Thyroid gland (tissue), 4 donors: ENCODE measurements at regions not wholly inside any gene's neighbourhood (a gene's known extent, or its start where the extent isn't known, plus 50 kb on each side); places are given as distances from the start of the nearest gene placed in this dataset.

Experiments
- CTCF ChIP-seq, 6 experiments: fragments of 200-600 bp in 3 of 6; fragments of 450-650 bp in 3 of 6; sonication (generic) in 3 of 6; IDR thresholded peaks; one replicate each; pipeline ENCODE4 v1.5.1; 2016 to 2019; ENCODE audit warnings: antibody characterized with exemption in 6 of 6, mild to moderate bottlenecking in 2 of 6, inconsistent platforms in 1 of 6, moderate library complexity in 1 of 6
- POLR2A ChIP-seq, 2 donors: fragments of 450-650 bp; IDR thresholded peaks; one replicate each; pipeline ENCODE4 v1.6.1; 2017; ENCODE audit warnings: antibody characterized with exemption in 2 of 2, mild to moderate bottlenecking in 2 of 2, moderate library complexity in 1 of 2

DNA sequence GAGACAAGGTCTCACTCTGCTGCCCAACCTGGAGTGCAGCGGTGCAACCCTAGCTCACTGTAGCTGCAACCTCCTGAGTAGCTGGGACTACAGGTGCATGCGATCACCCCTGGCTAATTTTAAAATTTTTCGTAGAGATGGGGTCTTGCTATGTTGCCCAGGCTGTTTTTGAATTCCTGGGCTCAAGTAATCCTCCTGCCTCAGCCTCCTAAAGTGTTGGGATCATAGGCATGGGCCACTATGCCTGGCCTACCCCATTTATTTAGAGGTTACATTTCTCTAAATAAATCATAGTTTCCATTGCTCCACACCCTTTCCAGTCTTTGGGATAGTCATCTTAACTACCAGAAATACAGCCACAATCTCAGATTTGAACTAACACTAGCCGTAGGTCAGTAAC, 134.7 kb upstream of the CITED2 start:
- TF ChIP-seq CTCF (IDR thresholded peaks at IDR 0.05) = no peak
- no peak for TF ChIP-seq POLR2A (IDR thresholded peaks at IDR 0.05)
